Naive thymus-derived CD8-positive, alpha-beta T cell (primary cell): ENCODE measurements at regions not wholly inside any gene's neighbourhood (a gene's known extent, or its start where the extent isn't known, plus 50 kb on each side); places are given as distances from the start of the nearest gene placed in this dataset.
"Not testable (repeated sequence)": the region's sequence is repeated elsewhere in the genome, so short reads cannot be mapped to it uniquely, and the experiment has no call there.

Experiments
- ATAC-seq, 2 donors: fragments of 150-1000 bp; cut with Tn5 transposase in 1 of 2; sonication (Bioruptor Pico), chemical (Tn5 transposase) in 1 of 2; 1 replicate in 1 of 2; 2 replicates in 1 of 2; pipeline ENCODE4 v1.10.0; 2021; ENCODE audit warnings: mild to moderate bottlenecking in 2 of 2, moderate library complexity in 2 of 2
- POLR2A ChIA-PET: fragments of 350-600 bp; sonication (Branson Sonifier 250); formaldehyde crosslinking; loops from one replicate; lab custom pipeline; 2021; ENCODE audit warnings: antibody characterized with exemption; lab: Charles Lee
- DNase-seq, 10 donors: peaks; one replicate each; pipeline versions ENCODE4 v3.0.0 to v3.0.0-alpha.2; 2020 to 2022
- H3K27ac Mint-ChIP-seq, 10 donors: one replicate each; pipeline ENCODE4 v1.8.0; 2020 to 2022; ENCODE audit warnings: mild to moderate bottlenecking in 10 of 10, mixed read lengths in 10 of 10, moderate library complexity in 4 of 10, inconsistent platforms in 1 of 10
- H3K27me3 Mint-ChIP-seq, 5 donors: one replicate each; pipeline ENCODE4 v1.8.0; 2021 to 2022; ENCODE audit warnings: mixed read lengths in 5 of 5
- H3K36me3 Mint-ChIP-seq, 3 donors: one replicate each; pipeline ENCODE4 v1.8.0; 2020 to 2022; ENCODE audit warnings: mixed read lengths in 3 of 3, mild to moderate bottlenecking in 2 of 3, inconsistent platforms in 1 of 3
- H3K4me1 Mint-ChIP-seq, 4 donors: one replicate each; pipeline ENCODE4 v1.8.0; 2021 to 2022; ENCODE audit warnings: mixed read lengths in 4 of 4
- H3K4me3 Mint-ChIP-seq, 10 donors: one replicate each; pipeline ENCODE4 v1.8.0; 2020 to 2022; ENCODE audit warnings: mild to moderate bottlenecking in 10 of 10, mixed read lengths in 10 of 10, moderate library complexity in 6 of 10, inconsistent platforms in 1 of 10
- H3K9me3 Mint-ChIP-seq, 9 donors: one replicate each; pipeline ENCODE4 v1.8.0; 2020 to 2022; ENCODE audit warnings: mixed read lengths in 9 of 9, mild to moderate bottlenecking in 3 of 9, inconsistent platforms in 1 of 9, moderate library complexity in 1 of 9

DNA sequence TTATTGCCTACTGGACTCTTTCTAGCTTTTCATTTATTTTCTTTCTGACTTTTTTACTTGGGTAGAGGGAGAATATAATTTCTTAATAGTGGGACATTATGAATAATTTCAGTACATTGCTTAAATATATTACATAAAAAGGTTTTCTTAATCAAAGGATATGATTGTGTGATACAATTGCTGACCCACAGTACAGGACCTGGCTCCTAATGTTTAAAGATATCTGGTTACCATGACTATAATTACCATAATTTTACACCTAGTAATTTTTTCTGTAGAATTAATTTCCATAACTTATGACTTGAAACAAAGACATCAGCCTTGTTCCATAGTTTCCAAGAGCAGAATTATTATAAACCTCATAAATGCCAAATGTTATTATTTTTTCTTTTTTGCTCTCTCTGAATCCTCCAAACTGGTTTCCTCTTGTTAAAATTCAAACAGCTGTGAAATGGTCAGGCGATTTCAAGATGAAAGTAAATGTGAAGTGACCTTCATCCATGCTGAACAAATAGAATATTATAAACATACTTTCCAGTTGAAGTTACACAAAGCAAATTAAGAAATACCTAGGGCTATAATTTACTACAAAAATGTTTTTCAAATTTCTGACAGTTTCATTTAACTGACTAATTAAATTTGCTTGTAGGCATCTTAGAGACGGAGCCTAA lies 301.2 kb upstream of the TYRP1 start:
- Mint-ChIP-seq H3K9me3 (peaks cover 0 to 19% (median 8%) of the 10 kb centered on the region in 9 donors), H3K4me3 (no peak overlapping the region), H3K27me3 (no peaks in the 10 kb centered on the region), H3K4me1 (no peaks in the 10 kb centered on the region), H3K27ac (no peak overlapping the region), H3K36me3 (no peaks in the 10 kb centered on the region)
- POLR2A ChIA-PET = no interaction called here
- ATAC-seq (no peak), DNase-seq (no peak)

DNA sequence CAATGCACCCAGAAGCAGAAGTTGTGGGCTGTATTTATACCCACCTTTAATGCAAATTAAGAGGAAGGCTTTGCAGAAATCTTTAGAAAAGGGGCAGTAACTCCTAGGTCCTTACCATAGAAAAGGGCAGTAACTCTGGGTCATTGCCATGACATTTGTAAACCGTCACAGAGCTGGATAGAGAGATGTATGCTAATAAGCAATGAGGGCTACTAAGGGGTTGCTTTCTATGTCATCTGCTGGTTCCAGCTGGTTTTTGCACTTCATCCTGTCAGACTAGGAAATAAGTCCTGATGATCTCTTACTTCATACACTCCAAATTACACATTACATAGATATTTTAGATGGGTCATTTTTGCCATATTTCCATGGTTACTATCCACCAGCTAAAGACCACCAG lies 299.1 kb upstream of the TYRP1 start:
- Mint-ChIP-seq H3K27me3 (no peaks in the 10 kb centered on the region), H3K36me3 (no peaks in the 10 kb centered on the region), H3K27ac (no peak overlapping the region), H3K9me3 (peaks cover 2 to 21% (median 8%) of the 10 kb centered on the region in 9 donors), H3K4me1 (no peaks in the 10 kb centered on the region), H3K4me3 (no peak overlapping the region)
- POLR2A ChIA-PET = no interaction called here
- DNase-seq (no peak), ATAC-seq (no peak)

DNA sequence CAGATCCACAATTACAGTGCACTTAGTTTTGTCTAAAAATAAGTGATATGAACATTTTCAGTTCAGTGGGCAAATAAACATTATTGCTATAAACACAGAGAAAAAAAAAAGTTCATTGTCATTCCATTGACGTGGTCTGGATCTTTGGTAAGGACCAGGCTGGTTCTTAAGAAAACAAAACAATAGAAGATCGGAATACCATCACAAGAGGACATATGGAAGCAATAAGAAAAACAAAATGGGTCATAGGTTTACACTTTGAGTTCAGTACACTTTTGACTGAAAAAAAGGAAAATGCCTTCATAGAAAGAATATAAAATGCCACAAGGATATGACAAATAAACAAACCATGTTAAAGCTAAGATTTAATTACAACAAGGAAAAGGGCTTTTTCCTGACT lies 289.5 kb upstream of the TYRP1 start:
- no peak overlapping the region for H3K4me3 Mint-ChIP-seq
- no peaks in the 10 kb centered on the region for H3K36me3 Mint-ChIP-seq
- no peaks in the 10 kb centered on the region for H3K27me3 Mint-ChIP-seq
- no peak for DNase-seq
- peaks cover 5 to 31% (median 11%) of the 10 kb centered on the region in 9 donors for H3K9me3 Mint-ChIP-seq
- POLR2A ChIA-PET = no interaction called here
- H3K4me1 Mint-ChIP-seq = no peaks in the 10 kb centered on the region
- no peak overlapping the region for H3K27ac Mint-ChIP-seq
- no peak for ATAC-seq

DNA sequence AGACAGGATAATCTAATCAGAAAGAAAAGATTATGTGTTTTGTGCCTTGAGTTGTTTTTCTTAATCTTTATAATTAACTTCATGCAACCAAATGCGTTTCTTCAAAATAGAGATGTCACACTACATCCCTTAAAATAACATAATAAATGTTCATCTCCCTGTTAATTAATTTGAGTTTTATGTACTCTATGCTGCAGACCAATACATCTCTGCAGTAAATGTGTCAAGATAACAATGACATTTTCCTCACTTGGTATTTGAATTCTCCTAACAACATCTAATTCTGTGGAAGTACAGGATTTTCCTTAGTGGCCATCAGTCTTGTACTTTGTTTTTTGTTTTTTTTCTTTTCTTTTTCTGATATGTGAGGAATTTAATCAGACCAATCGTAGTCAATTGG lies 279.2 kb upstream of the TYRP1 start:
- POLR2A ChIA-PET = no interaction called here
- H3K27me3 Mint-ChIP-seq = no peaks in the 10 kb centered on the region
- H3K9me3 Mint-ChIP-seq = peaks cover 5 to 32% (median 12%) of the 10 kb centered on the region in 9 donors
- no peaks in the 10 kb centered on the region for H3K4me1 Mint-ChIP-seq
- H3K27ac Mint-ChIP-seq = no peak overlapping the region
- DNase-seq (no peak), ATAC-seq (no peak)
- H3K36me3 Mint-ChIP-seq = peaks cover 0 to 4% (median 0%) of the 10 kb centered on the region in 3 donors
- H3K4me3 Mint-ChIP-seq = no peak overlapping the region

DNA sequence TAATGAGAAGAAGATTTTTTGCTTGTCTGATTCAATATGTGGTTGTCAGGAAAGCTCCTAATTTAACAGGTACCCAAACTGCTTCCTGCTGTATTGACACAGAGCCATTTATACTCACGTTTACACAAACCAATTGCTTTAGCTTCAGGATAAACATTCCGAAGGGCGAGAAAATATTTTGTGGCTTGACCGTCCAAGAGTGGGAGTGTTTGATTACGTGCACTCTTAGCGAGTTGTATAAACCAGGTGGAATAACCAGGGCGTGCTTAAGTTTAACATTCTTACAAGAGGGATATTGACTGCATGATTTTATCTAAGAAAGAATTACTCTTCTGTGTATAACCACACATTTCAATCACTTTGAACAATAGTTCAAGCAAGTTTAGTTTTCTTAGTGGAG lies 278.7 kb upstream of the TYRP1 start:
- POLR2A ChIA-PET = no interaction called here

DNA sequence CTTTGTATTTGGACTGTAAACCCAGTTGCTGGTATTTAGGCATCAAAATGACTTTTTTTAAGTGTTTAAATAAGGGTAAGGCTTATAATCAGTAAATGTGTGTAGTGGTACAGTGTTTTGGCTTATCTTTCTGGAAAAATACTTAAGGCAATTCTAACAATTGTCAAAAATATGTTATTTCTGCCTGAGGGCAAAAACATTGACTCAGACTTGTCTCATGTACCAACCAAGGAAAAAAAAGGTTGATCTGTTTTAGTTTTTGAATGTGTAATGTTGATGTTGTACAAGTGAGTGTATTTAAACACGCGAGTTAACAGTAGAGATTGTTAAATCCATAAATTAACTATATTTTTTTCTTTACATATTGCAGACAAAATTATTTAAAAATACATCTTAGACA lies 277.8 kb upstream of the TYRP1 start:
- Mint-ChIP-seq H3K9me3 (peaks cover 4 to 22% (median 14%) of the 10 kb centered on the region in 9 donors), H3K4me1 (no peaks in the 10 kb centered on the region), H3K27ac (no peak overlapping the region), H3K4me3 (no peak overlapping the region), H3K27me3 (no peaks in the 10 kb centered on the region), H3K36me3 (peaks cover 0 to 4% (median 0%) of the 10 kb centered on the region in 3 donors)
- POLR2A ChIA-PET = no interaction called here
- ATAC-seq (no peak), DNase-seq (no peak)

More for the DNA sequence above, 278.7 kb upstream of the TYRP1 start:
- Mint-ChIP-seq H3K4me3 (no peak overlapping the region), H3K9me3 (peaks cover 4 to 29% (median 14%) of the 10 kb centered on the region in 9 donors), H3K4me1 (no peaks in the 10 kb centered on the region), H3K27me3 (no peaks in the 10 kb centered on the region), H3K27ac (no peak overlapping the region), H3K36me3 (peaks cover 0 to 4% (median 0%) of the 10 kb centered on the region in 3 donors)
- ATAC-seq (no peak), DNase-seq (no peak)

DNA sequence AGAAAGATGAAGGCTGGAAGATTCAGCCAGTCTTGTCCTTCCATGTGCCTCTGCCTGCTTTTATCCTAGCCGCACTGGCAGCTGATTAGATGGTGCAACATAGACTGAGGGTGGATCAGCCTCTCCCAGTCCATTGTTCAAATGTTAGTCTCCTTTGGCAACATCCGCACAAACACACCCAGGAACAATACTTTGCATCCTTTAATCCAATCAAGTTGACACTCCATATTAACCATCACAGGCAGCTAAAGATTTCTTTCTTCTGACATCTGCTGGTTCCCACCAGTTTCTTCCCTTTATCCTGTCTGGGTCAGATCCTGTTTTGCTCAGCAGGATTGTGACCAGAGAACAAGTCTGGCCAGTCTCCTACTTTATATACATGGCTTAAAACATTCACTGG lies 276.5 kb upstream of the TYRP1 start:
- Mint-ChIP-seq H3K4me1 (no peaks in the 10 kb centered on the region), H3K36me3 (peaks cover 0 to 1% (median 0%) of the 10 kb centered on the region in 3 donors), H3K27me3 (no peaks in the 10 kb centered on the region), H3K4me3 (no peak overlapping the region), H3K9me3 (peaks cover 3 to 18% (median 10%) of the 10 kb centered on the region in 9 donors), H3K27ac (no peak overlapping the region)
- no peak for ATAC-seq
- no peak for DNase-seq
- POLR2A ChIA-PET = no interaction called here

DNA sequence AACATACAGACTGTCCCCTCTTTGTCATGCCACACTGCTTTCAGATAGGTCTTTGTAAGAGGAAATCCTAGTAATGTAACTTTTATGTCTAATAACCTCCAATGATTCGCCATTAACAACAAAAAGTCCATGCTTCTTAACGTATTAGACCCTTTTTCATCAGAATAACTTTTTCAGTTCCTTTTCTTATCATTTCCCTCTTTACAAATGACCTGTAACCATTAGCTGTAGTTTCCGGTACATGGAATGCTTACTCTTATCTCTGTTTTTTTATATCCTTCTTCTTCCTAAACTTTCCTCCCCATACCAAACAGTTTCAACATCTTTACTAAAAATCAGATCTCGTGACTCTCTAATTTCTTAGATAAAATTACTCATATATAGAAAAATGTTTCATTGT lies 268.9 kb upstream of the TYRP1 start:
- peaks cover 0 to 18% (median 6%) of the 10 kb centered on the region in 9 donors for H3K9me3 Mint-ChIP-seq
- H3K4me3 Mint-ChIP-seq = no peak overlapping the region
- DNase-seq (no peak), ATAC-seq (no peak)
- no peaks in the 10 kb centered on the region for H3K36me3 Mint-ChIP-seq
- no peaks in the 10 kb centered on the region for H3K27me3 Mint-ChIP-seq
- H3K27ac Mint-ChIP-seq = no peak overlapping the region
- no peaks in the 10 kb centered on the region for H3K4me1 Mint-ChIP-seq
- POLR2A ChIA-PET = no interaction called here

DNA sequence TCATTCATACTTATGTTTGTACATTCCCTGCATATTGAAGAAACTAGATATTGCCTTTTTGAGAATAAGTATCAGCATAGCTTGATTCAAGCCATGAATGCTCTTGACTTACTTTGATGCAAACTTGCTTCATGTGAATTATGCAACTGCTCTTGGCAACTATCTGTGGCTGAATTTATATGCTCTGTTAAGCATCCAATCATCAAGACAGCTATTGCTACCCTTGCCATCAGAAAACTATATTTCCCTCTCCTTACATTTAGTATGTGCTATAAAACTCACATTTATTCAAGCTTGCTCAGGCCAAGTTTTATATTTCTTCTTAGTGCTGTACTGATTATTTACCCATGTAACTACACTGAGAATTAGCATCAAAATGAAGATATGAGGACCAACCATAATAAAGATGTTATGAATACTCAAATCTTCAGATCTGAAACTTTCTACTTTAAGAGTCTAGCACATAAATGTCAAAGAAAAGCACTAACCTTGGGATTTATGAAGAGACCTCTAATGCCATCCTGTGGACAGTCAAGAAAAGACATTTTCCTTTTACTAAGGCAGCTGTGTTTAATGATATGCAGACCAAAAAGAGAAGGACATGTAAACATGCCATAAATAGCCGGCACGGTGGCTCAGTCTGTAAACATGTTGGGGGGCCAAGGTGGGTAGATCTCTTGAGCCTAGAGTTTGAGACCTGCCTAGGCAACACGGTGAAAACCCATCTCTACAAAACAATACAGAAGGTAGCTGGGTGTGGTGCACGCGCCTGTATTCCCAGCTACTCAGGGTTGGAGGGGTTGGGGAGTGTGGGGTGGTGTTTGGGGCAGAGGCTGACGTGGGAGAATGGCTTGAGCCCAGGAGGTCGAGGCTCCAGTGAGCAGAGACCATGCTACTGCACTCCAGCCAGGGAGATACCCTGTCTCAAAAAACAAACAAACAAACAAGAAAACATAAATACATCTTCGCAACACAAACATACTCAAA lies 267.0 kb upstream of the TYRP1 start:
- H3K27ac Mint-ChIP-seq = no peak overlapping the region
- DNase-seq = no peak
- POLR2A ChIA-PET = no interaction called here
- no peak for ATAC-seq
- H3K36me3 Mint-ChIP-seq = no peaks in the 10 kb centered on the region
- H3K4me1 Mint-ChIP-seq = no peaks in the 10 kb centered on the region
- H3K9me3 Mint-ChIP-seq = peaks cover 0 to 27% (median 15%) of the 10 kb centered on the region in 9 donors
- H3K27me3 Mint-ChIP-seq = no peaks in the 10 kb centered on the region
- no peak overlapping the region for H3K4me3 Mint-ChIP-seq

DNA sequence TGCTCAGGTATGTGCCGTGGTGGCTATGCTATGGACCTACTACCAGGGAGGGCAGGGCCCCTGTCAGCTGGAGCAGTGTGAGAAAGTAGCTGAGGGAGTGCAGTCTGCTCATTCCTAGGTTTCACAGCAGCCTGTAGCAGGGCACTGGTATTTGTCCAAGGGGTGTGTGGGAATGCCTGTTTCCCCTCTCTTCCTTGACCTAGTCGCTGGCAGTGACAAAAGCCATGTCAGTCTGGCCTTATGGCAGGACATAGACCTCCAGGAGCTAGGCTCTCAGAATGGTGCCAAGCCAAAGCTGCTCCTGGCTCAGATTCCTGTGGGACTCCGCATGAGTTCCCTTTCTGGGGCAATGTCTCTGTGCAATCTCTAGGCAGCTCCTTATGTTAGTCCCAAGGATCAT lies 253.9 kb upstream of the TYRP1 start:
- no peak overlapping the region for H3K4me3 Mint-ChIP-seq
- no peaks in the 10 kb centered on the region for H3K36me3 Mint-ChIP-seq
- POLR2A ChIA-PET = no interaction called here
- H3K27ac Mint-ChIP-seq = no peak overlapping the region
- H3K9me3 Mint-ChIP-seq = peaks cover 0 to 31% (median 9%) of the 10 kb centered on the region in 9 donors
- ATAC-seq (no peak), DNase-seq (no peak)
- peaks cover 0 to 1% (median 0%) of the 10 kb centered on the region in 4 donors for H3K4me1 Mint-ChIP-seq
- H3K27me3 Mint-ChIP-seq = no peaks in the 10 kb centered on the region

DNA sequence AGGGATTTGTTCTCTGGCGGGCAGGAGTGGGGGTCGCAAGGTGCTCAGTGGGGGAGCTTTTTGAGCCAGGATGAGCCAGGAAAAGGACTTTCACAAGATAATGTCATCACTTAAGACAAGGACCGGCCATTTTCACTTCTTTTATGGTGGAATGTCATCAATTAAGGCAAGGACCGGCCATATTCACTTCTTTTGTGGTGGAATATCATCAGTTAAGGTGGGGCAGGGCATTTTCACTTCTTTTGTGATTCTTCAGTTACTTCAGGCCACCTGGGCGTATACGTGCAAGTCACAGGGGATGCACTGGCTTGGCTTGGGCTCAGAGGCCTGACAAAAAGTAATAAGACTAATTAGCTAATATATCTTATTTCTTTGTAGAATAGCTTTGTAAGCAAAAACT lies 252.1 kb upstream of the TYRP1 start:
- DNase-seq, H3K27me3 Mint-ChIP-seq, H3K36me3 Mint-ChIP-seq, POLR2A ChIA-PET, H3K4me1 Mint-ChIP-seq, ATAC-seq, H3K4me3 Mint-ChIP-seq, H3K27ac Mint-ChIP-seq: not testable (repeated sequence)
- peaks cover 0 to 24% (median 14%) of the 10 kb centered on the region in 9 donors for H3K9me3 Mint-ChIP-seq

DNA sequence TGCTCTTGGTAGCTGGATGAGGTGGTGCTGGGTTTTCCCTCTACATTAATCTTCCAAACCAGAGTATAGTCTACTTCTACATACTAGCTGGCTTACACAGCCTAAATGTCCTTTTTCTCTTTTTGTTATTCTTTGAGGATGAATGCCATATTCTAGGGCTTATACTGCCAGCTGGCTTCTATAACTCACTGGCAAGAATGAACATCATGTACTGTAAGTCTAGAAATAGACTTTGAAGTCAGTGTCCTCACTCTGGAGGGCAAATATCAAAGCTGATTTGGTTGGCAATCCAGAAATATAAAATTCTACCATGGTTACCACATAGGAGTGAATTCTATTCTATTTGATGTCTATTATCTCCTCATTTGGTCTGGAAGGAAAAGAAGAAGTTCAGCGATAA lies 251.7 kb upstream of the TYRP1 start:
- POLR2A ChIA-PET = no interaction called here
- H3K4me3 Mint-ChIP-seq = no peak overlapping the region
- no peak for DNase-seq
- peaks cover 0 to 1% (median 0%) of the 10 kb centered on the region in 4 donors for H3K4me1 Mint-ChIP-seq
- H3K27me3 Mint-ChIP-seq = no peaks in the 10 kb centered on the region
- H3K9me3 Mint-ChIP-seq = peaks cover 0 to 22% (median 14%) of the 10 kb centered on the region in 9 donors
- no peak for ATAC-seq
- no peaks in the 10 kb centered on the region for H3K36me3 Mint-ChIP-seq
- no peak overlapping the region for H3K27ac Mint-ChIP-seq

DNA sequence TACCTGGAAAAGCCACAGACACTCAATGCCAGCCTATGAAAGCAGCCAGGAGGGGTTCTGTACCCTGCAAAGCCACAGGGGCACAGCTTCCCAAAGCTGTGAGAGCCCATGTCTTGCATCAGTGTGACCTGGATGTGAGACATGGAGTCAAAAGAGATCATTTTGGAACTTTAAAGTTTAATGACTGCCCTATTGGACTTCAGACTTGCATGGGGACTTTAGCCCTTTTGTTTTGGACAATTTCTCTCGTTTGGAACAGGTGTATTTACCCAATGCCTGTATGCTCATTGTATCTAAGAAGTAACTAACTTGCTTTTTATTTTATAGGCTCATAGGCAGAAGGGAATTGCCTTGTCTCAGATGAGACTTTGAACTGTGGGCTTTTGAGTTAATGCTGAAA lies 244.9 kb upstream of the TYRP1 start:
- Mint-ChIP-seq H3K36me3 (no peaks in the 10 kb centered on the region), H3K4me3 (no peak overlapping the region), H3K27ac (no peak overlapping the region), H3K4me1 (no peaks in the 10 kb centered on the region), H3K9me3 (peaks cover 0 to 21% (median 14%) of the 10 kb centered on the region in 9 donors), H3K27me3 (no peaks in the 10 kb centered on the region)
- POLR2A ChIA-PET = no interaction called here
- no peak for ATAC-seq
- no peak for DNase-seq
